HepG2 (cell line): ENCODE measurements at regions not wholly inside any gene's neighbourhood (a gene's known extent, or its start where the extent isn't known, plus 50 kb on each side); places are given as distances from the start of the nearest gene placed in this dataset.
A peak's percentile ranks its signal among the peaks of the same experiment; 100 is the strongest.

ENCODE experiments used
- ATAC-seq: fragments of 200-7000 bp; cut with Tn5 transposase; 3 replicates; pipeline ENCODE4 v1.9.1; 2020; ENCODE audit warnings: mild to moderate bottlenecking, moderate library complexity
- BruUV-seq: library from RNA; stranded (reverse); fragments of 400-500 nt; replicated peaks from 2 replicates; lab custom pipeline; 2021; lab: Mats Ljungman, UMichigan
- CTCF ChIA-PET: fragments of 300-600 bp; formaldehyde crosslinking; extraction: SDS; loops from one replicate; lab custom pipeline; 2021; ENCODE audit warnings: low total read pairs, inconsistent platforms, low intra/inter-chr PET ratio; lab: Yijun Ruan, JAX
- POLR2A ChIA-PET: fragments of 350-600 bp; sonication (Branson Sonifier 250); formaldehyde crosslinking; loops from one replicate; lab custom pipeline; 2020; ENCODE audit warnings: antibody characterized with exemption, inconsistent platforms; lab: Yijun Ruan, JAX
- DNase-seq: peaks from one replicate; pipeline ENCODE4 v3.0.0-alpha.2; 2015; ENCODE audit warnings: low spot score
- FAIRE-seq: peaks from 3 replicates; lab custom pipeline; 2011; peaks lifted over from hg19 to GRCh38; lab: Jason Lieb, UNC
- H2AFZ ChIP-seq: one replicate; pipeline ENCODE4 v1.6.1; 2011; ENCODE audit warnings: low read length, inconsistent platforms
- H3K27ac ChIP-seq: fragments of 300-600 bp; 3 replicates; pipeline ENCODE4 v1.8.0; 2011; ENCODE audit warnings: mixed run types, mild to moderate bottlenecking, mixed read lengths, low read length, inconsistent platforms; ENCODE audit not compliant: insufficient read depth; ENCODE audit errors: extremely low read length
- H3K27me3 ChIP-seq, 2 experiments: fragments of 200-600 bp in 1 of 2; 2 replicates in 1 of 2; 3 replicates in 1 of 2; pipeline versions ENCODE4 v1.6.0 to v1.8.0; 2011; ENCODE audit warnings: low read length in 2 of 2, mild to moderate bottlenecking in 2 of 2, moderate library complexity in 2 of 2, inconsistent platforms in 1 of 2; ENCODE audit not compliant: insufficient read depth in 2 of 2, control insufficient read depth in 1 of 2
- H3K36me3 ChIP-seq, 2 experiments: fragments of 200-600 bp in 1 of 2; replicated peaks in 1 of 2; 2 replicates in 1 of 2; 3 replicates in 1 of 2; pipeline versions ENCODE4 v1.5.1 to v1.8.0; 2011; ENCODE audit warnings: low read length in 2 of 2, inconsistent platforms in 1 of 2; ENCODE audit not compliant: insufficient read depth in 2 of 2, control insufficient read depth in 1 of 2
- H3K4me1 ChIP-seq: 2 replicates; pipeline ENCODE4 v1.5.1; 2012; ENCODE audit warnings: low read length, inconsistent platforms; ENCODE audit not compliant: insufficient read depth
- H3K4me2 ChIP-seq: 2 replicates; pipeline ENCODE4 v1.6.0; 2011; ENCODE audit warnings: low read depth, low read length, inconsistent platforms
- H3K4me3 ChIP-seq, 3 experiments: fragments of 200-600 bp in 1 of 3; sonication (generic), shearing (Covaris generic) in 1 of 3; replicated peaks in 1 of 3; 2 replicates each; pipeline ENCODE4 v1.5.1; 2011 to 2016; ENCODE audit warnings: low read length in 3 of 3, inconsistent platforms in 2 of 3, low read depth in 2 of 3, mild to moderate bottlenecking in 2 of 3, control low read depth in 1 of 3, mixed read lengths in 1 of 3; ENCODE audit not compliant: insufficient read depth in 1 of 3
- H3K79me2 ChIP-seq: one replicate; pipeline ENCODE4 v1.6.1; 2011; ENCODE audit warnings: low read length, inconsistent platforms; ENCODE audit not compliant: insufficient read depth
- H3K9ac ChIP-seq: 2 replicates; pipeline ENCODE4 v1.6.0; 2011; ENCODE audit warnings: mild to moderate bottlenecking, low read depth, low read length, inconsistent platforms; ENCODE audit not compliant: insufficient read depth
- H3K9me3 ChIP-seq: 2 replicates; pipeline ENCODE4 v1.5.1; 2012; ENCODE audit warnings: mild to moderate bottlenecking, low read length
- H4K20me1 ChIP-seq: 2 replicates; pipeline ENCODE4 v1.6.0; 2011; ENCODE audit warnings: inconsistent platforms, mild to moderate bottlenecking, low read length, moderate library complexity; ENCODE audit not compliant: insufficient read depth
- FOXO4 ChIP-seq: sonication (generic); formaldehyde crosslinking; conservative IDR thresholded peaks from 2 replicates; pipeline ENCODE4 v1.8.1; 2023; ENCODE audit warnings: missing genetic modification reagents
- MNT ChIP-seq: fragments of 450-650 bp; IDR thresholded peaks from 2 replicates; pipeline ENCODE4 v1.6.1; 2016
- PRDM4 ChIP-seq: sonication (generic); formaldehyde crosslinking; IDR thresholded peaks from 2 replicates; pipeline ENCODE4 v1.9.0; 2021; ENCODE audit warnings: missing genetic modification reagents, borderline replicate concordance
- ZNF160 ChIP-seq: sonication (generic); formaldehyde crosslinking; IDR thresholded peaks from 2 replicates; pipeline ENCODE4 v1.8.0; 2022; ENCODE audit warnings: mild to moderate bottlenecking, inconsistent platforms, missing genetic modification reagents
- ZNF597 ChIP-seq: sonication (generic); formaldehyde crosslinking; IDR thresholded peaks from 2 replicates; pipeline ENCODE4 v1.5.0; 2020; ENCODE audit warnings: missing genetic modification reagents
- ZNF709 ChIP-seq: sonication (generic); formaldehyde crosslinking; IDR thresholded peaks from 2 replicates; pipeline ENCODE4 v1.5.0; 2020; ENCODE audit warnings: mild to moderate bottlenecking, missing genetic modification reagents
- WGBS: methylation state at CpG from one replicate; pipeline ENCODE4 v1.1.6; 2017; ENCODE audit warnings: low lambda C conversion rate; 5-methylcytosine and 5-hydroxymethylcytosine counted together
- in situ Hi-C: cut with HindIII; loops from 2 replicates; pipeline ENCODE4 v1.10.0; 2017; ENCODE audit warnings: low pct_unique_long_range_greater_than_20kb; ENCODE audit not compliant: extremely low pct_ligation_motif_present
- intact Hi-C: fragments of 100-400 bp; cut with micrococcal nuclease; formaldehyde crosslinking; loops from one replicate; pipeline ENCODE4 v1.10.0; 2022; ENCODE audit not compliant: unreplicated experiment

- no peak for DNase-seq
- ChIA-PET CTCF (no interaction called here), POLR2A (no interaction called here)
- no peak overlapping the region for H3K4me2 ChIP-seq
- no peak overlapping the region for H3K4me3 ChIP-seq
- no peaks in the 10 kb centered on the region for H3K27me3 ChIP-seq
- no peaks in the 10 kb centered on the region for H3K36me3 ChIP-seq
- no peak overlapping the region for H2AFZ ChIP-seq
- in situ Hi-C loops: no loop called here
- H4K20me1 ChIP-seq: no peaks in the 10 kb centered on the region
- intact Hi-C loops: no loop called here
- 6% methylated on average over 1 of the region's 1 CpG for WGBS
- peaks cover 29% of the 10 kb centered on the region for H3K9me3 ChIP-seq
- no peak for TF ChIP-seq PRDM4 (CRISPR knock-in tag)
- TF ChIP-seq ZNF160: peak; percentile 100
- TF ChIP-seq ZNF597 (CRISPR knock-in tag): no peak
- TF ChIP-seq MNT: no peak
- peak; percentile 87; the same call in 1 of the 2 replicates for TF ChIP-seq ZNF709 (CRISPR knock-in tag)
- no peak for TF ChIP-seq FOXO4 (CRISPR knock-in tag)
- no TSS peak for BruUV-seq
- no peak for ATAC-seq
- H3K27ac ChIP-seq: no peak overlapping the region
- FAIRE-seq: no peak
- no peaks in the 10 kb centered on the region for H3K79me2 ChIP-seq
- no peaks in the 10 kb centered on the region for H3K4me1 ChIP-seq
- no peak overlapping the region for H3K9ac ChIP-seq
These were observed 158.4 kb downstream of the GDAP2 start for GRCh38 chr1:117770981-117771531.
